HL-60 (cell line): ENCODE measurements at regions not wholly inside any gene's neighbourhood (a gene's known extent, or its start where the extent isn't known, plus 50 kb on each side); places are given as distances from the start of the nearest gene placed in this dataset.

Source experiments
- CTCF ChIP-seq: IDR thresholded peaks from one replicate; pipeline ENCODE4 v1.5.1; 2011; ENCODE audit warnings: low read length, control low read depth, inconsistent platforms; ENCODE audit not compliant: insufficient read depth
- GABPA ChIP-seq: IDR thresholded peaks from 2 replicates; pipeline ENCODE4 v1.6.1; 2012; ENCODE audit warnings: low read depth
- POLR2AphosphoS5 ChIP-seq: IDR thresholded peaks from 2 replicates; pipeline ENCODE4 v1.6.1; 2012; ENCODE audit warnings: low read depth
- REST ChIP-seq: IDR thresholded peaks from 2 replicates; pipeline ENCODE4 v1.6.1; 2012; ENCODE audit warnings: low read depth; ENCODE audit not compliant: insufficient replicate concordance

GRCh38 chr13:78772933-78773332, 114.0 kb upstream of the OBI1 start:
- no peak for TF ChIP-seq CTCF
- TF ChIP-seq POLR2AphosphoS5: no peak
- TF ChIP-seq GABPA: no peak
- TF ChIP-seq REST: no peak
